Keratinocyte (primary cell): ENCODE measurements at regions not wholly inside any gene's neighbourhood (a gene's known extent, or its start where the extent isn't known, plus 50 kb on each side); places are given as distances from the start of the nearest gene placed in this dataset.

Experiments used
- DNase-seq: peaks from one replicate; pipeline ENCODE4 v3.0.0-alpha.2; 2011; ENCODE audit warnings: low read depth, missing footprints, low spot score
- FAIRE-seq: peaks from 2 replicates; lab custom pipeline; 2011; peaks lifted over from hg19 to GRCh38; lab: Jason Lieb, UNC
- H2AFZ ChIP-seq: 2 replicates; pipeline ENCODE4 v1.6.0; 2012; ENCODE audit warnings: low read length, control low read depth, inconsistent platforms; ENCODE audit not compliant: control insufficient read depth
- H3K27ac ChIP-seq: 2 replicates; pipeline ENCODE4 v1.5.1; 2011; ENCODE audit warnings: low read length; ENCODE audit not compliant: control insufficient read depth, insufficient read depth
- H3K27me3 ChIP-seq: 3 replicates; pipeline ENCODE4 v1.6.0; 2011; ENCODE audit warnings: low read length; ENCODE audit not compliant: control insufficient read depth, insufficient read depth; ENCODE audit errors: extremely low read depth
- H3K36me3 ChIP-seq, 2 experiments: 2 replicates in 1 of 2; 3 replicates in 1 of 2; pipeline ENCODE4 v1.5.1; 2011; ENCODE audit warnings: low read length in 2 of 2, mild to moderate bottlenecking in 1 of 2; ENCODE audit not compliant: control insufficient read depth in 2 of 2, insufficient read depth in 2 of 2; ENCODE audit errors: extremely low read depth in 1 of 2
- H3K4me1 ChIP-seq: 3 replicates; pipeline ENCODE4 v1.5.1; 2011; ENCODE audit warnings: low read length; ENCODE audit not compliant: control insufficient read depth, insufficient read depth; ENCODE audit errors: extremely low read depth
- H3K4me2 ChIP-seq: 3 replicates; pipeline ENCODE4 v1.6.0; 2011; ENCODE audit warnings: low read depth, low read length; ENCODE audit not compliant: control insufficient read depth, insufficient read depth; ENCODE audit errors: extremely low read depth
- H3K4me3 ChIP-seq, 3 experiments: fragments of 200-600 bp in 1 of 3; sonication (generic) in 1 of 3; 2 replicates in 2 of 3; 3 replicates in 1 of 3; pipeline ENCODE4 v1.5.1; 2011 to 2016; ENCODE audit warnings: low read length in 3 of 3, mild to moderate bottlenecking in 3 of 3, control low read depth in 2 of 3, inconsistent platforms in 1 of 3, low read depth in 1 of 3, mixed read lengths in 1 of 3, mixed run types in 1 of 3, moderate library complexity in 1 of 3; ENCODE audit not compliant: control insufficient read depth in 2 of 3, insufficient read depth in 2 of 3; ENCODE audit errors: extremely low read depth in 1 of 3
- H3K79me2 ChIP-seq: 2 replicates; pipeline ENCODE4 v1.6.0; 2012; ENCODE audit warnings: low read length; ENCODE audit not compliant: control insufficient read depth, insufficient read depth
- H3K9ac ChIP-seq: 3 replicates; pipeline ENCODE4 v1.6.0; 2011; ENCODE audit warnings: low read length; ENCODE audit not compliant: control insufficient read depth, insufficient read depth; ENCODE audit errors: extremely low read depth
- H3K9me1 ChIP-seq: 3 replicates; pipeline ENCODE4 v1.6.0; 2011; ENCODE audit warnings: low read length; ENCODE audit not compliant: control insufficient read depth, insufficient read depth; ENCODE audit errors: extremely low read depth
- H3K9me3 ChIP-seq: 2 replicates; pipeline ENCODE4 v1.5.1; 2012; ENCODE audit warnings: low read depth, low read length; ENCODE audit not compliant: control insufficient read depth
- H4K20me1 ChIP-seq: 3 replicates; pipeline ENCODE4 v1.6.0; 2011; ENCODE audit warnings: low read length; ENCODE audit not compliant: control insufficient read depth, insufficient read depth; ENCODE audit errors: extremely low read depth
- EZH2 ChIP-seq: IDR thresholded peaks from one replicate; pipeline ENCODE4 v1.6.1; 2012; ENCODE audit warnings: inconsistent platforms, mild to moderate bottlenecking, low read length, moderate library complexity
- dilution Hi-C: fragments of 300-500 bp; cut with MboI; formaldehyde crosslinking; loops from one replicate; pipeline ENCODE4 v1.7.0; 2020; ENCODE audit warnings: low sequenced_read_pairs; ENCODE audit not compliant: extremely low pct_ligation_motif_present
- TF ChIP-seq, protein P1 (sequence below), 3 experiments: IDR thresholded peaks in 1 of 3; conservative IDR thresholded peaks in 1 of 3; optimal IDR thresholded peaks in 1 of 3; 2 replicates in 2 of 3; 3 replicates in 1 of 3; pipeline versions ENCODE3 to v1.5.1; 2011; ENCODE audit warnings: low read length in 3 of 3, mild to moderate bottlenecking in 3 of 3, moderate library complexity in 2 of 3, control low read depth in 1 of 3, inconsistent platforms in 1 of 3; ENCODE audit not compliant: insufficient read depth in 2 of 3; ENCODE audit errors: extremely low read depth in 1 of 3

DNA sequence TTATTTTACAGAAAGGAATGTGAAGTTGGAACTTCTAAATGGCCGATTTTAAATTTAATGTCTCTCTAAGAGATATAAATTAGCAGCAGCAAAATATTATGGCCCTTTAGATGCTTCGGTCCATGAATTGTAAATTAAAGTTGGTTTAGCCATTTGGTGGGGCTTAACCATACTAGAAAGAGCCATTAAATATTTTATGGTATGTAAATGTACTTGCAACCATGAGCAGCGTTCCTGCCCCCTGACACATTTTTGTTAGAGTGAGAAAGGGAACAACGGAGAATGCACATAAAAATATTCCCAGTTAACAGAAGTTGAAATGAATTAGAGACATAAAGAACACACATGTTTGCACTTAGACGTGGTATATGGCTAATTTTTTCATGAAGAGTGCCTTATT, 237.9 kb downstream of the MYLK4 start:
- peaks cover 8% of the 10 kb centered on the region for H3K4me1 ChIP-seq
- H4K20me1 ChIP-seq: no peaks in the 10 kb centered on the region
- DNase-seq: no peak
- H3K79me2 ChIP-seq: no peaks in the 10 kb centered on the region
- FAIRE-seq: no peak
- dilution Hi-C loops: no loop called here
- no peaks in the 10 kb centered on the region for H3K9me1 ChIP-seq
- H3K27me3 ChIP-seq: no peaks in the 10 kb centered on the region
- H3K36me3 ChIP-seq: no peaks in the 10 kb centered on the region
- no peak overlapping the region for H3K4me2 ChIP-seq
- no peaks in the 10 kb centered on the region for H3K9me3 ChIP-seq
- no peak overlapping the region for H3K4me3 ChIP-seq
- H3K27ac ChIP-seq: no peak overlapping the region
- H2AFZ ChIP-seq: no peak overlapping the region
- TF ChIP-seq EZH2: no peak
- TF ChIP-seq, protein P1, sequence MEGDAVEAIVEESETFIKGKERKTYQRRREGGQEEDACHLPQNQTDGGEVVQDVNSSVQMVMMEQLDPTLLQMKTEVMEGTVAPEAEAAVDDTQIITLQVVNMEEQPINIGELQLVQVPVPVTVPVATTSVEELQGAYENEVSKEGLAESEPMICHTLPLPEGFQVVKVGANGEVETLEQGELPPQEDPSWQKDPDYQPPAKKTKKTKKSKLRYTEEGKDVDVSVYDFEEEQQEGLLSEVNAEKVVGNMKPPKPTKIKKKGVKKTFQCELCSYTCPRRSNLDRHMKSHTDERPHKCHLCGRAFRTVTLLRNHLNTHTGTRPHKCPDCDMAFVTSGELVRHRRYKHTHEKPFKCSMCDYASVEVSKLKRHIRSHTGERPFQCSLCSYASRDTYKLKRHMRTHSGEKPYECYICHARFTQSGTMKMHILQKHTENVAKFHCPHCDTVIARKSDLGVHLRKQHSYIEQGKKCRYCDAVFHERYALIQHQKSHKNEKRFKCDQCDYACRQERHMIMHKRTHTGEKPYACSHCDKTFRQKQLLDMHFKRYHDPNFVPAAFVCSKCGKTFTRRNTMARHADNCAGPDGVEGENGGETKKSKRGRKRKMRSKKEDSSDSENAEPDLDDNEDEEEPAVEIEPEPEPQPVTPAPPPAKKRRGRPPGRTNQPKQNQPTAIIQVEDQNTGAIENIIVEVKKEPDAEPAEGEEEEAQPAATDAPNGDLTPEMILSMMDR (optimal IDR thresholded peaks at IDR 0.05 in 1 of 3, IDR thresholded peaks at IDR 0.05 in 1 of 3, conservative IDR thresholded peaks at IDR 0.05 in 1 of 3; ENCODE audit: extremely low read depth in 1 of 3, insufficient read depth in 2 of 3, low read length in 3 of 3): no peak
- H3K9ac ChIP-seq: no peak overlapping the region

DNA sequence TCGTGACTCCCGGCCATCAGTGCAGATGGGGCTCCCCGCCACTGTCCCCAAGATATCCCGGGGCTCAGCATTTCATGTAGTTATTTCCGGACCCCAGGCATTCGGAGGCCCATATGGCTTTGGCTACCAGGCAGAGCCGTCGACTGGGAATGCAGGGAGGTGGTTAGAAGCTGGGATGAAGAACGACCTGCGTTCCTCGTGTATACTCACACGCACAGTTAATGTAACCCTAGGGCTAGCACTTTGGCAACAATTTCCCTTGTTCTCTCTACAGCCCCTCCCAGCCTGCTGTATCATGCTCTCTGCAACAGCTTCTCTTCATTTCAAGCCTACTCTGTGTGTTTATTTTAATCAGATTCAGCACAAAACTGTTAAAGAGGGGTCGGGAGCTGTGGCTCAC, 240.4 kb downstream of the MYLK4 start:
- Histone ChIP-seq H4K20me1 (no peaks in the 10 kb centered on the region), H3K4me3 (no peak overlapping the region), H3K27me3 (no peaks in the 10 kb centered on the region), H3K4me1 (peaks cover 20% of the 10 kb centered on the region), H3K9me1 (no peaks in the 10 kb centered on the region), H3K27ac (no peak overlapping the region), H3K36me3 (no peaks in the 10 kb centered on the region), H3K9me3 (no peaks in the 10 kb centered on the region), H3K9ac (no peak overlapping the region), H3K4me2 (peak overlapping the region; percentile 20), H2AFZ (peak overlapping the region; percentile 5), H3K79me2 (no peaks in the 10 kb centered on the region)
- no peak for FAIRE-seq
- dilution Hi-C loops: no loop called here
- DNase-seq: no peak
- TF ChIP-seq, protein P1 (optimal IDR thresholded peaks at IDR 0.05 in 1 of 3, IDR thresholded peaks at IDR 0.05 in 1 of 3, conservative IDR thresholded peaks at IDR 0.05 in 1 of 3; ENCODE audit: extremely low read depth in 1 of 3, insufficient read depth in 2 of 3, low read length in 3 of 3): no peak
- TF ChIP-seq EZH2: no peak
